ENCODE measurements at regions not wholly inside any gene's neighbourhood (a gene's known extent, or its start where the extent isn't known, plus 50 kb on each side); places are given as distances from the start of the nearest gene placed in this dataset.

GRCh38 chr5:68447136-68447929 is 231.8 kb downstream of the PIK3R1 start:
- Histone ChIP-seq H3K9me3 (ENCODE audit: low read length) (no peaks in the 10 kb centered on the region), H3K36me3 (replicated peaks in 1 of 2; ENCODE audit: control insufficient read depth in 1 of 2, insufficient read depth in 2 of 2, low read length in 2 of 2) (no peaks in the 10 kb centered on the region), H3K27me3 (ENCODE audit: control insufficient read depth in 1 of 2, insufficient read depth in 2 of 2, low read length in 2 of 2) (no peaks in the 10 kb centered on the region), H3K4me3 (replicated peaks in 1 of 3; ENCODE audit: insufficient read depth in 1 of 3, low read depth in 2 of 3, low read length in 3 of 3) (no peak overlapping the region), H3K4me1 (ENCODE audit: insufficient read depth, low read length) (peaks cover 7% of the 10 kb centered on the region), H2AFZ (ENCODE audit: low read length) (no peak overlapping the region), H3K27ac (ENCODE audit: extremely low read length, insufficient read depth, low read length) (no peak overlapping the region), H3K9ac (ENCODE audit: insufficient read depth, low read depth, low read length) (no peak overlapping the region), H3K79me2 (ENCODE audit: insufficient read depth, low read length) (no peaks in the 10 kb centered on the region), H4K20me1 (ENCODE audit: insufficient read depth, low read length) (no peaks in the 10 kb centered on the region), H3K4me2 (ENCODE audit: low read depth, low read length) (no peak overlapping the region)
- WGBS (ENCODE audit: low lambda C conversion rate): 16% methylated on average over 6 of the region's 6 CpGs
- TF ChIP-seq FOXO4 (CRISPR knock-in tag; conservative IDR thresholded peaks at IDR 0.05): no peak
- no peak for TF ChIP-seq AKAP8 (CRISPR knock-in tag; IDR thresholded peaks at IDR 0.05)
- no peak for TF ChIP-seq HBP1 (CRISPR knock-in tag; IDR thresholded peaks at IDR 0.05; ENCODE audit: low read depth)
- TF ChIP-seq ZBTB37 (CRISPR knock-in tag; IDR thresholded peaks at IDR 0.05): no peak
- TF ChIP-seq THAP11 (CRISPR knock-in tag; IDR thresholded peaks at IDR 0.05): no peak
- TF ChIP-seq ZNF605 (CRISPR knock-in tag; IDR thresholded peaks at IDR 0.05): no peak
- TF ChIP-seq GLI4 (CRISPR knock-in tag; IDR thresholded peaks at IDR 0.05; ENCODE audit: borderline replicate concordance): no peak
- TF ChIP-seq CBX1 (IDR thresholded peaks at IDR 0.05; ENCODE audit: low read depth): no peak
- no peak for TF ChIP-seq ZZZ3 (CRISPR knock-in tag; IDR thresholded peaks at IDR 0.05; ENCODE audit: borderline replicate concordance)
- no peak for TF ChIP-seq SIN3A (IDR thresholded peaks at IDR 0.05; ENCODE audit: borderline replicate concordance, low read depth, low read length)
- TF ChIP-seq TP53 (CRISPR knock-in tag; conservative IDR thresholded peaks at IDR 0.05): no peak
- no peak for TF ChIP-seq ZNF354B (CRISPR knock-in tag; IDR thresholded peaks at IDR 0.05)
- no peak for TF ChIP-seq ZNF839 (CRISPR knock-in tag; IDR thresholded peaks at IDR 0.05; ENCODE audit: borderline replicate concordance)
- no peak for TF ChIP-seq NCOA2 (CRISPR knock-in tag; IDR thresholded peaks at IDR 0.05)
- intact Hi-C loops (cut with micrococcal nuclease; ENCODE audit: unreplicated experiment) (no loop called here), in situ Hi-C loops (cut with HindIII; ENCODE audit: extremely low pct_ligation_motif_present, low pct_unique_long_range_greater_than_20kb) (no loop called here)
- POLR2A ChIA-PET: no interaction called here
- ATAC-seq (no peak), DNase-seq (ENCODE audit: low spot score) (no peak), FAIRE-seq (no peak)
- CTCF ChIA-PET (ENCODE audit: low intra/inter-chr PET ratio, low total read pairs): no interaction called here
- no TSS peak for BruUV-seq (replicated peaks)

All from HepG2 (cell line).